ENCODE measurements at regions not wholly inside any gene's neighbourhood (a gene's known extent, or its start where the extent isn't known, plus 50 kb on each side); places are given as distances from the start of the nearest gene placed in this dataset.

GRCh38 chr22:19603767-19604166, 79.6 kb upstream of the CLDN5 start:
- no peak overlapping the region for H3K4me2 ChIP-seq (ENCODE audit: insufficient read depth, low read length)
- FAIRE-seq (no peak), DNase-seq (ENCODE audit: low read depth, low spot score) (no peak)
- H3K9me3 ChIP-seq (replicated peaks; ENCODE audit: control insufficient read depth, insufficient read depth, low read length): no peaks in the 10 kb centered on the region
- no peaks in the 10 kb centered on the region for H3K36me3 ChIP-seq (ENCODE audit: control insufficient read depth in 2 of 2, extremely low read depth in 1 of 2, insufficient read depth in 2 of 2, low read length in 2 of 2)
- TF ChIP-seq CTCF (IDR thresholded peaks at IDR 0.05; ENCODE audit: extremely low read depth in 1 of 2, insufficient read depth in 1 of 2, low read depth in 1 of 2, low read length in 2 of 2) (no peak), MAX (IDR thresholded peaks at IDR 0.05; ENCODE audit: insufficient read depth, insufficient read length) (no peak), POLR2AphosphoS5 (IDR thresholded peaks at IDR 0.05; ENCODE audit: insufficient read depth, low read depth, low read length) (no peak), GATA2 (IDR thresholded peaks at IDR 0.05; ENCODE audit: insufficient read depth, insufficient read length, low read depth, low read length) (no peak), POLR2A (IDR thresholded peaks at IDR 0.05; ENCODE audit: low read depth, low read length) (no peak), EZH2 (IDR thresholded peaks at IDR 0.05; ENCODE audit: borderline replicate concordance, low read depth, low read length, severe bottlenecking) (no peak), FOS (IDR thresholded peaks at IDR 0.05; ENCODE audit: borderline replicate concordance, insufficient read depth, low read length) (no peak), MYC (IDR thresholded peaks at IDR 0.05; ENCODE audit: low read depth, low read length) (no peak), JUN (IDR thresholded peaks at IDR 0.05; ENCODE audit: borderline replicate concordance, insufficient read depth, insufficient read length, low read depth) (no peak)
- no peak overlapping the region for H2AFZ ChIP-seq (ENCODE audit: low read depth, low read length)
- intact Hi-C loops (cut with micrococcal nuclease): no loop called here
- CTCF ChIA-PET: interaction anchor here (1.4 kb wide), 1 partner anchor 26 kb away, joined by 3 read pairs; no protein-coding TSS in a partner anchor
- dilution Hi-C loops (cut with MboI; ENCODE audit: extremely low pct_ligation_motif_present, low sequenced_read_pairs): no loop called here
- no peaks in the 10 kb centered on the region for H3K79me2 ChIP-seq (ENCODE audit: control insufficient read depth, insufficient read depth, low read length)
- no peaks in the 10 kb centered on the region for H4K20me1 ChIP-seq (replicated peaks; ENCODE audit: control insufficient read depth, extremely low read depth, insufficient read depth, low read length)
- H3K27me3 ChIP-seq (ENCODE audit: control insufficient read depth in 2 of 2, insufficient read depth in 2 of 2, low read length in 2 of 2): no peaks in the 10 kb centered on the region
- no peak overlapping the region for H3K9ac ChIP-seq (replicated peaks; ENCODE audit: extremely low read depth, insufficient read depth, low read length)
- BruUV-seq (replicated peaks): no TSS peak
- POLR2A ChIA-PET: no interaction called here
- no peaks in the 10 kb centered on the region for H3K9me1 ChIP-seq (replicated peaks; ENCODE audit: control insufficient read depth, extremely low read depth, insufficient read depth, low read length)
- no peak overlapping the region for H3K4me3 ChIP-seq (replicated peaks in 1 of 3; ENCODE audit: insufficient read depth in 1 of 3, low read depth in 1 of 3, low read length in 3 of 3)
- peaks cover 2% of the 10 kb centered on the region for H3K4me1 ChIP-seq (ENCODE audit: control insufficient read depth, extremely low read depth, insufficient read depth, low read length)
- H3K27ac ChIP-seq (ENCODE audit: insufficient read depth, low read depth, low read length): no peak overlapping the region
